Liver (tissue), 8 donors: ENCODE measurements at regions not wholly inside any gene's neighbourhood (a gene's known extent, or its start where the extent isn't known, plus 50 kb on each side); places are given as distances from the start of the nearest gene placed in this dataset.

Experiments used
- DNase-seq: peaks from one replicate; pipeline ENCODE4 v3.0.0-alpha.2; 2017; ENCODE audit warnings: low spot score
- H3K27ac ChIP-seq, 2 donors: one replicate each; pipeline ENCODE4 v1.7.0; 2013; ENCODE audit warnings: inconsistent platforms in 2 of 2, low read length in 2 of 2, control low read depth in 1 of 2, low read depth in 1 of 2, mild to moderate bottlenecking in 1 of 2
- H3K27me3 ChIP-seq, 4 donors: one replicate each; pipeline versions ENCODE4 v1.6.1 to v1.7.0; 2013; ENCODE audit warnings: low read length in 3 of 4, inconsistent platforms in 1 of 4, mild to moderate bottlenecking in 1 of 4, moderate library complexity in 1 of 4; ENCODE audit not compliant: control insufficient read depth in 4 of 4, insufficient read depth in 4 of 4
- H3K36me3 ChIP-seq, 4 donors: one replicate each; pipeline versions ENCODE4 v1.6.1 to v1.7.0; 2013; ENCODE audit warnings: low read length in 3 of 4, mild to moderate bottlenecking in 3 of 4, low read depth in 1 of 4, moderate library complexity in 1 of 4; ENCODE audit not compliant: control insufficient read depth in 4 of 4, insufficient read depth in 3 of 4
- H3K4me1 ChIP-seq, 4 donors: one replicate each; pipeline versions ENCODE4 v1.6.1 to v1.7.0; 2013; ENCODE audit warnings: low read length in 3 of 4, mild to moderate bottlenecking in 3 of 4, moderate library complexity in 1 of 4; ENCODE audit not compliant: control insufficient read depth in 4 of 4, insufficient read depth in 4 of 4
- H3K4me3 ChIP-seq, 3 donors: one replicate each; pipeline versions ENCODE4 v1.6.1 to v1.7.0; 2013; ENCODE audit warnings: low read length in 3 of 3, control low read depth in 1 of 3, low read depth in 1 of 3, mild to moderate bottlenecking in 1 of 3
- H3K9ac ChIP-seq, 2 donors: one replicate each; pipeline ENCODE4 v1.7.0; 2013; ENCODE audit warnings: low read length in 2 of 2, mild to moderate bottlenecking in 2 of 2, moderate library complexity in 2 of 2, control low read depth in 1 of 2, low read depth in 1 of 2
- H3K9me3 ChIP-seq, 4 donors: one replicate each; pipeline versions ENCODE4 v1.6.1 to v1.7.0; 2013; ENCODE audit warnings: low read length in 3 of 4; ENCODE audit not compliant: control insufficient read depth in 4 of 4
- ATF3 ChIP-seq: IDR thresholded peaks from 2 replicates; pipeline ENCODE4 v1.6.1; 2016; ENCODE audit warnings: antibody characterized with exemption
- EGR1 ChIP-seq, 2 donors: IDR thresholded peaks; 2 replicates each; pipeline ENCODE4 v1.6.1; 2016 to 2018; ENCODE audit warnings: antibody characterized with exemption in 2 of 2, low read depth in 2 of 2
- FOXA1 ChIP-seq: IDR thresholded peaks from 2 replicates; pipeline ENCODE4 v1.6.1; 2016; ENCODE audit warnings: antibody characterized with exemption
- FOXA2 ChIP-seq: IDR thresholded peaks from 2 replicates; pipeline ENCODE4 v1.6.1; 2016; ENCODE audit warnings: antibody characterized with exemption
- GABPA ChIP-seq, 2 donors: IDR thresholded peaks in 1 of 2; conservative IDR thresholded peaks in 1 of 2; 2 replicates each; pipeline ENCODE4 v1.6.1; 2016; ENCODE audit warnings: antibody characterized with exemption in 2 of 2, mild to moderate bottlenecking in 1 of 2, moderate library complexity in 1 of 2
- HNF4A ChIP-seq, 2 donors: conservative IDR thresholded peaks; 2 replicates each; pipeline ENCODE4 v1.6.1; 2016; ENCODE audit warnings: antibody characterized with exemption in 2 of 2, mild to moderate bottlenecking in 2 of 2
- HNF4G ChIP-seq: IDR thresholded peaks from 2 replicates; pipeline ENCODE4 v1.6.1; 2016; ENCODE audit warnings: antibody characterized with exemption
- JUND ChIP-seq, 2 donors: IDR thresholded peaks; 2 replicates each; pipeline ENCODE4 v1.6.1; 2016; ENCODE audit warnings: antibody characterized with exemption in 2 of 2
- NR2F2 ChIP-seq: IDR thresholded peaks from 2 replicates; pipeline ENCODE4 v1.6.1; 2016; ENCODE audit warnings: antibody characterized with exemption
- RAD21 ChIP-seq, 2 donors: IDR thresholded peaks; 2 replicates each; pipeline ENCODE4 v1.6.1; 2016; ENCODE audit warnings: antibody characterized with exemption in 2 of 2, mild to moderate bottlenecking in 2 of 2
- REST ChIP-seq: IDR thresholded peaks from 2 replicates; pipeline ENCODE4 v1.6.1; 2016; ENCODE audit warnings: antibody characterized with exemption, mild to moderate bottlenecking
- RXRA ChIP-seq, 2 donors: IDR thresholded peaks; 2 replicates each; pipeline ENCODE4 v1.6.1; 2017 to 2018; ENCODE audit warnings: antibody characterized with exemption in 2 of 2, mild to moderate bottlenecking in 1 of 2
- SP1 ChIP-seq: IDR thresholded peaks from 2 replicates; pipeline ENCODE4 v1.6.1; 2018; ENCODE audit warnings: antibody characterized with exemption, mild to moderate bottlenecking
- TAF1 ChIP-seq: conservative IDR thresholded peaks from 2 replicates; pipeline ENCODE4 v1.6.1; 2016; ENCODE audit warnings: antibody characterized with exemption, mild to moderate bottlenecking
- YY1 ChIP-seq: IDR thresholded peaks from 2 replicates; pipeline ENCODE4 v1.6.1; 2016; ENCODE audit warnings: antibody characterized with exemption, mild to moderate bottlenecking
- WGBS: extraction: QIAGEN DNeasy Blood & Tissue Kit; methylation state at CpG from one replicate; pipeline ENCODE4 v1.1.7; 2013; 5-methylcytosine and 5-hydroxymethylcytosine counted together
- TF ChIP-seq, protein P1 (sequence below): IDR thresholded peaks from 2 replicates; pipeline ENCODE4 v1.6.1; 2016; ENCODE audit warnings: antibody characterized with exemption
- TF ChIP-seq, protein P2 (sequence below): fragments of 150-350 bp; IDR thresholded peaks from 2 replicates; pipeline ENCODE4 v1.5.1; 2017; ENCODE audit warnings: improper control_type of control experiment, low read depth, low read length; ENCODE audit not compliant: missing input control
- TF ChIP-seq, protein P3 (sequence below): IDR thresholded peaks from 2 replicates; pipeline ENCODE4 v1.6.1; 2016; ENCODE audit warnings: antibody characterized with exemption
- donor health status: healthy.
- donor health status: healthy.
- donor health status: healthy.
- donor health status: healthy.
- donor health status: healthy.

DNA sequence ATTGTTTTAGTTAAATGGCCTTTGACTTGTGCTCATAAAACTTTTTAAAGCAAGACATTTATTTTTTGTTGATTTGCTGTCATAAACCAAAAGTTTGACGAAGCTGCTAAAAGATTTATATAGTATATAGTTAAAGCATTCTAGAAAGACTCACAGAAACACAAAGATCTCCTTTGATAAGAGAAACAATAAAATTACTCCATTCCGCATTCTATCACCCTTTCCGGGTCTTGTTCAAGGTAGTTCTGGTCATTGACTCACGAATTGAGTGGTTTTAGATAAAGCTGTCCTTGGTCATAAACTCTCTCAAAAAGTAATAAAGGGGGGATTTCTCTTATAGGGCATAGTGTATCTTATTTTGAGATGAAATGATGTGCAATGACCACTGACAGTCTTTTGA, 1010.5 kb upstream of the NCAM2 start:
- no peak for DNase-seq
- WGBS: 76% methylated on average over 4 of the region's 4 CpGs
- Histone ChIP-seq H3K9me3 (no peaks in the 10 kb centered on the region), H3K4me1 (no peaks in the 10 kb centered on the region), H3K27ac (no peak overlapping the region), H3K36me3 (no peaks in the 10 kb centered on the region), H3K4me3 (no peak overlapping the region), H3K9ac (no peak overlapping the region), H3K27me3 (no peaks in the 10 kb centered on the region)
- no peak for TF ChIP-seq ATF3
- no peak for TF ChIP-seq NR2F2
- no peak for TF ChIP-seq EGR1 (IDR thresholded peaks at IDR 0.05; ENCODE audit: low read depth in 2 of 2)
- TF ChIP-seq HNF4G: no peak
- no peak for TF ChIP-seq FOXA2
- no peak for TF ChIP-seq YY1
- no peak for TF ChIP-seq RXRA (IDR thresholded peaks at IDR 0.05)
- TF ChIP-seq, protein P1, sequence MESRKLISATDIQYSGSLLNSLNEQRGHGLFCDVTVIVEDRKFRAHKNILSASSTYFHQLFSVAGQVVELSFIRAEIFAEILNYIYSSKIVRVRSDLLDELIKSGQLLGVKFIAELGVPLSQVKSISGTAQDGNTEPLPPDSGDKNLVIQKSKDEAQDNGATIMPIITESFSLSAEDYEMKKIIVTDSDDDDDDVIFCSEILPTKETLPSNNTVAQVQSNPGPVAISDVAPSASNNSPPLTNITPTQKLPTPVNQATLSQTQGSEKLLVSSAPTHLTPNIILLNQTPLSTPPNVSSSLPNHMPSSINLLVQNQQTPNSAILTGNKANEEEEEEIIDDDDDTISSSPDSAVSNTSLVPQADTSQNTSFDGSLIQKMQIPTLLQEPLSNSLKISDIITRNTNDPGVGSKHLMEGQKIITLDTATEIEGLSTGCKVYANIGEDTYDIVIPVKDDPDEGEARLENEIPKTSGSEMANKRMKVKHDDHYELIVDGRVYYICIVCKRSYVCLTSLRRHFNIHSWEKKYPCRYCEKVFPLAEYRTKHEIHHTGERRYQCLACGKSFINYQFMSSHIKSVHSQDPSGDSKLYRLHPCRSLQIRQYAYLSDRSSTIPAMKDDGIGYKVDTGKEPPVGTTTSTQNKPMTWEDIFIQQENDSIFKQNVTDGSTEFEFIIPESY: no peak
- no peak for TF ChIP-seq GABPA (IDR thresholded peaks at IDR 0.05 in 1 of 2, conservative IDR thresholded peaks at IDR 0.05 in 1 of 2)
- TF ChIP-seq HNF4A (conservative IDR thresholded peaks at IDR 0.05): no peak
- TF ChIP-seq SP1: no peak
- no peak for TF ChIP-seq REST
- TF ChIP-seq, protein P2, sequence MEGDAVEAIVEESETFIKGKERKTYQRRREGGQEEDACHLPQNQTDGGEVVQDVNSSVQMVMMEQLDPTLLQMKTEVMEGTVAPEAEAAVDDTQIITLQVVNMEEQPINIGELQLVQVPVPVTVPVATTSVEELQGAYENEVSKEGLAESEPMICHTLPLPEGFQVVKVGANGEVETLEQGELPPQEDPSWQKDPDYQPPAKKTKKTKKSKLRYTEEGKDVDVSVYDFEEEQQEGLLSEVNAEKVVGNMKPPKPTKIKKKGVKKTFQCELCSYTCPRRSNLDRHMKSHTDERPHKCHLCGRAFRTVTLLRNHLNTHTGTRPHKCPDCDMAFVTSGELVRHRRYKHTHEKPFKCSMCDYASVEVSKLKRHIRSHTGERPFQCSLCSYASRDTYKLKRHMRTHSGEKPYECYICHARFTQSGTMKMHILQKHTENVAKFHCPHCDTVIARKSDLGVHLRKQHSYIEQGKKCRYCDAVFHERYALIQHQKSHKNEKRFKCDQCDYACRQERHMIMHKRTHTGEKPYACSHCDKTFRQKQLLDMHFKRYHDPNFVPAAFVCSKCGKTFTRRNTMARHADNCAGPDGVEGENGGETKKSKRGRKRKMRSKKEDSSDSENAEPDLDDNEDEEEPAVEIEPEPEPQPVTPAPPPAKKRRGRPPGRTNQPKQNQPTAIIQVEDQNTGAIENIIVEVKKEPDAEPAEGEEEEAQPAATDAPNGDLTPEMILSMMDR: no peak
- TF ChIP-seq TAF1: no peak
- no peak for TF ChIP-seq JUND (IDR thresholded peaks at IDR 0.05)

DNA sequence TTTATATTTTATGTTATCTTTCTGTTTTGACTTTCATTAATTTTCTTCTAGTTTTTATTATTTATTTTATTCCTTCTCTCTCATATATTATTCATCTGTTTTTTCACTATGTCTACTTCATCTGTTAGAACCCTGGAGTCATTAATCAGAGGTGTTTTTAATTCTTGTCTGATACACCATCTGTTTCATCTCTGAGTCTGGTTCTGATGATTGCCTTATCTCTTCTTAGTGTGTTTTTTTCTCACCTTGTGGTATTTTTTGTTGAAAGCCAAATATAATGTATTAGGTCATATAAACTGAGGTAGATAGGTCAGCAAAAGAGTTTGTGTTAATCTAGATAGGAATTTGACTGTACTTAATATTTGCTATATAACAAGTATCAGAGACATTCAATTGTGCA, 1005.7 kb upstream of the NCAM2 start:
- no peaks in the 10 kb centered on the region for H3K9me3 ChIP-seq
- H3K27ac ChIP-seq: no peak overlapping the region
- H3K9ac ChIP-seq: no peak overlapping the region
- DNase-seq: no peak
- no peaks in the 10 kb centered on the region for H3K4me1 ChIP-seq
- no peaks in the 10 kb centered on the region for H3K36me3 ChIP-seq
- no peaks in the 10 kb centered on the region for H3K27me3 ChIP-seq
- H3K4me3 ChIP-seq: no peak overlapping the region
- no peak for TF ChIP-seq RAD21 (IDR thresholded peaks at IDR 0.05)
- TF ChIP-seq RXRA (IDR thresholded peaks at IDR 0.05): no peak
- TF ChIP-seq HNF4G: no peak
- TF ChIP-seq, protein P1: no peak
- TF ChIP-seq YY1: no peak
- no peak for TF ChIP-seq GABPA (IDR thresholded peaks at IDR 0.05 in 1 of 2, conservative IDR thresholded peaks at IDR 0.05 in 1 of 2)
- TF ChIP-seq, protein P3, sequence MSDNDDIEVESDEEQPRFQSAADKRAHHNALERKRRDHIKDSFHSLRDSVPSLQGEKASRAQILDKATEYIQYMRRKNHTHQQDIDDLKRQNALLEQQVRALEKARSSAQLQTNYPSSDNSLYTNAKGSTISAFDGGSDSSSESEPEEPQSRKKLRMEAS: no peak
- no peak for TF ChIP-seq SP1
- no peak for TF ChIP-seq FOXA2
- no peak for TF ChIP-seq EGR1 (IDR thresholded peaks at IDR 0.05; ENCODE audit: low read depth in 2 of 2)
- no peak for TF ChIP-seq TAF1
- TF ChIP-seq JUND (IDR thresholded peaks at IDR 0.05): no peak
- TF ChIP-seq HNF4A (conservative IDR thresholded peaks at IDR 0.05): no peak
- no peak for TF ChIP-seq FOXA1
- TF ChIP-seq, protein P2: no peak
